Activated T-cell treated with anti-CD3 and anti-CD28 coated beads, Interleukin-2, amount 50 U/mL, for 24 hours (primary cell): ENCODE measurements at regions not wholly inside any gene's neighbourhood (a gene's known extent, or its start where the extent isn't known, plus 50 kb on each side); places are given as distances from the start of the nearest gene placed in this dataset.
"Not testable (repeated sequence)": the region's sequence is repeated elsewhere in the genome, so short reads cannot be mapped to it uniquely, and the experiment has no call there.

ENCODE experiments used
- DNase-seq: peaks from one replicate; pipeline ENCODE4 v3.0.0-alpha.2; 2020
- H3K27ac Mint-ChIP-seq: 2 replicates; pipeline ENCODE4 v1.8.0; 2020; ENCODE audit warnings: mild to moderate bottlenecking, mixed read lengths
- H3K27me3 Mint-ChIP-seq: 2 replicates; pipeline ENCODE4 v1.8.0; 2020; ENCODE audit warnings: mixed read lengths
- H3K36me3 Mint-ChIP-seq: 2 replicates; pipeline ENCODE4 v1.8.0; 2020; ENCODE audit warnings: low read depth, mixed read lengths
- H3K4me1 Mint-ChIP-seq: 2 replicates; pipeline ENCODE4 v1.8.0; 2020; ENCODE audit warnings: low read depth, mixed read lengths
- H3K4me3 Mint-ChIP-seq: 2 replicates; pipeline ENCODE4 v1.8.0; 2020; ENCODE audit warnings: mild to moderate bottlenecking, moderate library complexity, mixed read lengths
- H3K9me3 Mint-ChIP-seq: 2 replicates; pipeline ENCODE4 v1.8.0; 2020; ENCODE audit warnings: mixed read lengths

- H3K36me3 Mint-ChIP-seq = no peaks in the 10 kb centered on the region
- DNase-seq = no peak
- no peak overlapping the region for H3K27ac Mint-ChIP-seq
- H3K4me1 Mint-ChIP-seq = no peaks in the 10 kb centered on the region
- peaks cover 19% of the 10 kb centered on the region for H3K9me3 Mint-ChIP-seq
- H3K27me3 Mint-ChIP-seq = no peaks in the 10 kb centered on the region
- no peak overlapping the region for H3K4me3 Mint-ChIP-seq
Measured at GRCh38 chr2:57417007-57417406, 629.6 kb upstream of the VRK2 start.

- DNase-seq, H3K4me1 Mint-ChIP-seq, H3K9me3 Mint-ChIP-seq, H3K4me3 Mint-ChIP-seq, H3K36me3 Mint-ChIP-seq, H3K27ac Mint-ChIP-seq, H3K27me3 Mint-ChIP-seq: not testable (repeated sequence)
Measured at GRCh38 chr2:57418859-57419346, 627.7 kb upstream of the VRK2 start.

GRCh38 chr2:57429831-57430230, 616.8 kb upstream of the VRK2 start:
- no peaks in the 10 kb centered on the region for H3K36me3 Mint-ChIP-seq
- H3K9me3 Mint-ChIP-seq = peaks cover 7% of the 10 kb centered on the region
- no peaks in the 10 kb centered on the region for H3K27me3 Mint-ChIP-seq
- no peaks in the 10 kb centered on the region for H3K4me1 Mint-ChIP-seq
- DNase-seq = no peak
- H3K27ac Mint-ChIP-seq = no peak overlapping the region
- no peak overlapping the region for H3K4me3 Mint-ChIP-seq

GRCh38 chr2:57432528-57432927, 614.1 kb upstream of the VRK2 start:
- no peak overlapping the region for H3K27ac Mint-ChIP-seq
- no peak for DNase-seq
- H3K4me3 Mint-ChIP-seq = no peak overlapping the region
- H3K9me3 Mint-ChIP-seq = peaks cover 7% of the 10 kb centered on the region
- no peaks in the 10 kb centered on the region for H3K27me3 Mint-ChIP-seq
- no peaks in the 10 kb centered on the region for H3K36me3 Mint-ChIP-seq
- no peaks in the 10 kb centered on the region for H3K4me1 Mint-ChIP-seq

GRCh38 chr2:57434441-57434840, 612.2 kb upstream of the VRK2 start:
- no peak overlapping the region for H3K4me3 Mint-ChIP-seq
- DNase-seq = no peak
- H3K9me3 Mint-ChIP-seq = peaks cover 7% of the 10 kb centered on the region
- H3K27me3 Mint-ChIP-seq = no peaks in the 10 kb centered on the region
- no peak overlapping the region for H3K27ac Mint-ChIP-seq
- H3K36me3 Mint-ChIP-seq = no peaks in the 10 kb centered on the region
- no peaks in the 10 kb centered on the region for H3K4me1 Mint-ChIP-seq

GRCh38 chr2:57434972-57435371, 611.6 kb upstream of the VRK2 start:
- no peak overlapping the region for H3K27ac Mint-ChIP-seq

GRCh38 chr2:57437077-57437476, 609.5 kb upstream of the VRK2 start:
- no peak for DNase-seq
- Mint-ChIP-seq H3K27ac (no peak overlapping the region), H3K27me3 (no peaks in the 10 kb centered on the region), H3K4me3 (no peak overlapping the region), H3K36me3 (no peaks in the 10 kb centered on the region), H3K9me3 (peaks cover 1% of the 10 kb centered on the region), H3K4me1 (no peaks in the 10 kb centered on the region)

More at GRCh38 chr2:57434972-57435371, 611.6 kb upstream of the VRK2 start:
- no peak for DNase-seq
- no peaks in the 10 kb centered on the region for H3K4me1 Mint-ChIP-seq
- H3K27me3 Mint-ChIP-seq = no peaks in the 10 kb centered on the region
- H3K36me3 Mint-ChIP-seq = no peaks in the 10 kb centered on the region
- H3K9me3 Mint-ChIP-seq = peaks cover 4% of the 10 kb centered on the region
- H3K4me3 Mint-ChIP-seq = no peak overlapping the region

GRCh38 chr2:57440437-57440836, 606.2 kb upstream of the VRK2 start:
- no peak overlapping the region for H3K27ac Mint-ChIP-seq
- DNase-seq = no peak
- H3K4me3 Mint-ChIP-seq = no peak overlapping the region
- H3K4me1 Mint-ChIP-seq = no peaks in the 10 kb centered on the region
- H3K36me3 Mint-ChIP-seq = no peaks in the 10 kb centered on the region
- H3K9me3 Mint-ChIP-seq = peaks cover 10% of the 10 kb centered on the region
- no peaks in the 10 kb centered on the region for H3K27me3 Mint-ChIP-seq

- Mint-ChIP-seq H3K27ac (no peak overlapping the region), H3K4me1 (no peaks in the 10 kb centered on the region), H3K4me3 (no peak overlapping the region), H3K9me3 (peaks cover 16% of the 10 kb centered on the region), H3K36me3 (no peaks in the 10 kb centered on the region), H3K27me3 (no peaks in the 10 kb centered on the region)
- DNase-seq = no peak
Measured at GRCh38 chr2:57443086-57443485, 603.5 kb upstream of the VRK2 start.

GRCh38 chr2:57443973-57444521, 602.6 kb upstream of the VRK2 start:
- Mint-ChIP-seq H3K27me3 (no peaks in the 10 kb centered on the region), H3K36me3 (no peaks in the 10 kb centered on the region), H3K4me1 (no peaks in the 10 kb centered on the region), H3K27ac (no peak overlapping the region), H3K4me3 (no peak overlapping the region), H3K9me3 (peaks cover 16% of the 10 kb centered on the region)
- no peak for DNase-seq

- peaks cover 16% of the 10 kb centered on the region for H3K9me3 Mint-ChIP-seq
- no peaks in the 10 kb centered on the region for H3K4me1 Mint-ChIP-seq
- no peaks in the 10 kb centered on the region for H3K36me3 Mint-ChIP-seq
- H3K27me3 Mint-ChIP-seq = no peaks in the 10 kb centered on the region
- no peak overlapping the region for H3K27ac Mint-ChIP-seq
- H3K4me3 Mint-ChIP-seq = no peak overlapping the region
- DNase-seq = no peak
Measured at GRCh38 chr2:57444752-57445430, 601.7 kb upstream of the VRK2 start.

GRCh38 chr2:57448816-57449215, 597.8 kb upstream of the VRK2 start:
- H3K36me3 Mint-ChIP-seq = no peaks in the 10 kb centered on the region
- H3K27ac Mint-ChIP-seq = no peak overlapping the region
- peaks cover 12% of the 10 kb centered on the region for H3K9me3 Mint-ChIP-seq
- no peak overlapping the region for H3K4me3 Mint-ChIP-seq
- H3K27me3 Mint-ChIP-seq = no peaks in the 10 kb centered on the region
- DNase-seq = no peak
- no peaks in the 10 kb centered on the region for H3K4me1 Mint-ChIP-seq

- Mint-ChIP-seq H3K4me1 (no peaks in the 10 kb centered on the region), H3K27me3 (no peaks in the 10 kb centered on the region), H3K9me3 (peaks cover 8% of the 10 kb centered on the region), H3K36me3 (no peaks in the 10 kb centered on the region), H3K4me3 (no peak overlapping the region), H3K27ac (no peak overlapping the region)
- no peak for DNase-seq
Measured at GRCh38 chr2:57450170-57450569, 596.4 kb upstream of the VRK2 start.

- Mint-ChIP-seq H3K4me3 (no peak overlapping the region), H3K27me3 (no peaks in the 10 kb centered on the region), H3K36me3 (no peaks in the 10 kb centered on the region), H3K9me3 (peaks cover 2% of the 10 kb centered on the region), H3K27ac (no peak overlapping the region), H3K4me1 (no peaks in the 10 kb centered on the region)
- DNase-seq = no peak
Measured at GRCh38 chr2:57452634-57453033, 594.0 kb upstream of the VRK2 start.

GRCh38 chr2:57453945-57454344, 592.7 kb upstream of the VRK2 start:
- H3K9me3 Mint-ChIP-seq = peaks cover 2% of the 10 kb centered on the region
- no peak for DNase-seq
- no peaks in the 10 kb centered on the region for H3K36me3 Mint-ChIP-seq
- no peak overlapping the region for H3K4me3 Mint-ChIP-seq
- no peak overlapping the region for H3K27ac Mint-ChIP-seq
- H3K4me1 Mint-ChIP-seq = no peaks in the 10 kb centered on the region
- no peaks in the 10 kb centered on the region for H3K27me3 Mint-ChIP-seq
